Neuronal stem cell (in vitro differentiated cells): ENCODE measurements at regions not wholly inside any gene's neighbourhood (a gene's known extent, or its start where the extent isn't known, plus 50 kb on each side); places are given as distances from the start of the nearest gene placed in this dataset.

Source experiments
- DNase-seq: peaks from one replicate; pipeline ENCODE4 v3.0.0-alpha.2; 2013; ENCODE audit warnings: low spot score
- H2AFZ ChIP-seq: one replicate; pipeline ENCODE4 v1.6.1; 2013; ENCODE audit warnings: mild to moderate bottlenecking, low read length, inconsistent platforms
- H2AK5ac ChIP-seq: 2 replicates; pipeline ENCODE4 v1.6.1; 2013; ENCODE audit warnings: low read depth, mild to moderate bottlenecking, inconsistent platforms, low read length, moderate library complexity, mixed read lengths
- H2BK120ac ChIP-seq: 2 replicates; pipeline ENCODE4 v1.6.1; 2013; ENCODE audit warnings: low read depth, mild to moderate bottlenecking, inconsistent platforms, low read length, moderate library complexity, mixed read lengths
- H2BK12ac ChIP-seq: one replicate; pipeline ENCODE4 v1.6.1; 2013; ENCODE audit warnings: low read length, inconsistent platforms
- H2BK15ac ChIP-seq: 2 replicates; pipeline ENCODE4 v1.6.1; 2013; ENCODE audit warnings: mild to moderate bottlenecking, low read length, inconsistent platforms, mixed read lengths
- H2BK5ac ChIP-seq: one replicate; pipeline ENCODE4 v1.6.1; 2013; ENCODE audit warnings: inconsistent platforms, mild to moderate bottlenecking, low read length, moderate library complexity
- H3K14ac ChIP-seq: one replicate; pipeline ENCODE4 v1.6.1; 2013; ENCODE audit warnings: low read length, inconsistent platforms
- H3K18ac ChIP-seq: 2 replicates; pipeline ENCODE4 v1.6.1; 2013; ENCODE audit warnings: low read length, inconsistent platforms
- H3K23ac ChIP-seq: 2 replicates; pipeline ENCODE4 v1.6.1; 2013; ENCODE audit warnings: low read depth, mild to moderate bottlenecking, mixed read lengths, low read length, inconsistent platforms; ENCODE audit not compliant: poor library complexity
- H3K27ac ChIP-seq: replicated peaks from 3 replicates; pipeline ENCODE4 v1.5.1; 2013; ENCODE audit warnings: low read length, inconsistent platforms
- H3K27me3 ChIP-seq, 3 experiments: 2 replicates each; pipeline ENCODE4 v1.6.1; 2013; ENCODE audit warnings: low read length in 3 of 3, mild to moderate bottlenecking in 2 of 3, inconsistent platforms in 1 of 3, low read depth in 1 of 3, mixed read lengths in 1 of 3, moderate library complexity in 1 of 3; ENCODE audit not compliant: control insufficient read depth in 3 of 3, insufficient read depth in 3 of 3
- H3K36me3 ChIP-seq, 2 donors: replicated peaks in 1 of 2; 2 replicates each; pipeline ENCODE4 v1.6.1; 2013; ENCODE audit warnings: low read length in 2 of 2; ENCODE audit not compliant: control insufficient read depth in 2 of 2, insufficient read depth in 2 of 2
- H3K4ac ChIP-seq: 2 replicates; pipeline ENCODE4 v1.6.1; 2013; ENCODE audit warnings: inconsistent platforms, mild to moderate bottlenecking, low read length, moderate library complexity
- H3K4me1 ChIP-seq, 2 donors: 1 replicate in 1 of 2; 2 replicates in 1 of 2; pipeline ENCODE4 v1.6.1; 2013; ENCODE audit warnings: low read length in 2 of 2, low read depth in 1 of 2; ENCODE audit not compliant: control insufficient read depth in 2 of 2, insufficient read depth in 1 of 2
- H3K4me2 ChIP-seq: one replicate; pipeline ENCODE4 v1.6.1; 2013; ENCODE audit warnings: mild to moderate bottlenecking, low read length, inconsistent platforms; ENCODE audit not compliant: insufficient read depth, poor library complexity, severe bottlenecking
- H3K4me3 ChIP-seq, 2 donors: 2 replicates each; pipeline ENCODE4 v1.5.1; 2013; ENCODE audit warnings: low read length in 2 of 2, mild to moderate bottlenecking in 2 of 2, inconsistent platforms in 1 of 2, moderate library complexity in 1 of 2
- H3K79me1 ChIP-seq: one replicate; pipeline ENCODE4 v1.6.1; 2013; ENCODE audit warnings: low read depth, mild to moderate bottlenecking, inconsistent platforms, low read length, moderate library complexity
- H3K9ac ChIP-seq: one replicate; pipeline ENCODE4 v1.6.1; 2013; ENCODE audit warnings: mild to moderate bottlenecking, low read depth, low read length, inconsistent platforms; ENCODE audit not compliant: poor library complexity
- H3K9me3 ChIP-seq, 2 donors: replicated peaks in 1 of 2; 2 replicates each; pipeline versions ENCODE3 to v1.6.1; 2013; ENCODE audit warnings: low read length in 2 of 2, mild to moderate bottlenecking in 2 of 2, inconsistent platforms in 1 of 2, low read depth in 1 of 2, mixed read lengths in 1 of 2, moderate library complexity in 1 of 2; ENCODE audit not compliant: control insufficient read depth in 2 of 2, insufficient read depth in 1 of 2
- H4K8ac ChIP-seq: one replicate; pipeline ENCODE4 v1.6.1; 2013; ENCODE audit warnings: low read depth, mild to moderate bottlenecking, inconsistent platforms, low read length, moderate library complexity
- H4K91ac ChIP-seq: one replicate; pipeline ENCODE4 v1.6.1; 2013; ENCODE audit warnings: low read length, low read depth, mild to moderate bottlenecking, inconsistent platforms; ENCODE audit not compliant: poor library complexity
- WGBS, 2 donors: extraction: QIAGEN DNeasy Blood & Tissue Kit; methylation state at CpG; one replicate each; pipeline ENCODE4 v1.1.7; 2013; ENCODE audit warnings: missing lambda C conversion rate in 2 of 2, mixed read lengths in 1 of 2; ENCODE audit not compliant: insufficient read length in 2 of 2, insufficient replicate concordance in 1 of 2; ENCODE audit errors: extremely low coverage in 2 of 2; 5-methylcytosine and 5-hydroxymethylcytosine counted together

DNA sequence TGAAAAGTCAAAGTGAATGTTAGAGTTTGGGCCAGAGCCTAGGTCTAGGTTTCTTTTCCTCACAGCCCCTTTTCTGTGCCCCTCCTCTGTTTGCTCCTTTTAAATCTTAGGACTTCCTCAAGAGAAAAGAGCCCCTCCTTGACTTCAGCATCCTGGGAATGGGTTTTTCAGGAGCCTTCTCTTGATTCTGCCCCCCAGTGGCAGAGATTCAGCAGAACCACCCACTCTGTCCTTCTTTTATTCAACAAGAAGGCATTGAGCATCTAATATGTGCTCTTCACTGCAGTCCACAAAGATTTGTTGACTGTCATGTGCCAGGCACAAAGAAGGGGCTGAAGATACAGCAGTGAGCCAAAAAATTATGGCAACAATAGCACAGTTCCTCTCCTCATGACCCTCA is 270.8 kb upstream of the CDH5 start:
- Histone ChIP-seq H3K14ac (no peak overlapping the region), H2BK5ac (no peak overlapping the region), H3K23ac (no peak overlapping the region), H3K27ac (no peak overlapping the region), H2AK5ac (no peak overlapping the region), H3K4me1 (no peaks in the 10 kb centered on the region), H4K8ac (no peak overlapping the region), H3K9me3 (no peaks in the 10 kb centered on the region), H3K36me3 (no peaks in the 10 kb centered on the region), H2BK12ac (no peak overlapping the region), H3K18ac (no peak overlapping the region), H3K79me1 (no peaks in the 10 kb centered on the region), H3K4me3 (no peak overlapping the region), H2BK15ac (no peak overlapping the region), H3K9ac (no peak overlapping the region), H2AFZ (no peak overlapping the region), H3K4ac (no peak overlapping the region), H3K4me2 (no peak overlapping the region), H4K91ac (no peak overlapping the region), H3K27me3 (no peaks in the 10 kb centered on the region), H2BK120ac (no peak overlapping the region)
- no peak for DNase-seq

DNA sequence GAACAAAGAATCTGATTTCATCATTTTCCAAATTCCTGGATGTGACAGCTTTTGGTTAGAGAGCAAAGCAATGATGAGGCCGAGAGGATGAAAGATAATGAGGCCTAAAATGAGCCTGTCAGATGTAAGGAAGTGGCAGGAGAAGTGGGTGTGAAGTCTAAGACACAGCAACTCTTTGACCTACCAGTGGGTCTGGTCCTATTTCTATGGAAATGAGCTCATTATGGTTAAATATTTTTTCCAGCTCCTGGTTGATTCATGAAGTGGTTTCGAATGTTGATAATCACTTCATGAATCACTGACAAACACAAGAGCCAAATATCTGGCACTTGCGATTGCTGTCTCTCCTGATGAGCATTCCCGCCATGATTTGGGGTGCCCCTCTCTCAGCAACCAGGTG is 273.3 kb upstream of the CDH5 start:
- no peaks in the 10 kb centered on the region for H3K36me3 ChIP-seq
- no peak overlapping the region for H2BK12ac ChIP-seq
- no CpG with 5 or more reads among the region's 4 CpGs for WGBS, 2 donors
- no peaks in the 10 kb centered on the region for H3K9me3 ChIP-seq
- H3K4me3 ChIP-seq = no peak overlapping the region
- H3K18ac ChIP-seq = no peak overlapping the region
- H3K14ac ChIP-seq = no peak overlapping the region
- H3K4me1 ChIP-seq = no peaks in the 10 kb centered on the region
- H2BK120ac ChIP-seq = no peak overlapping the region
- H3K9ac ChIP-seq = no peak overlapping the region
- H4K91ac ChIP-seq = no peak overlapping the region
- no peak overlapping the region for H3K4ac ChIP-seq
- no peak overlapping the region for H4K8ac ChIP-seq
- no peak overlapping the region for H3K23ac ChIP-seq
- H3K4me2 ChIP-seq = no peak overlapping the region
- no peak overlapping the region for H3K27ac ChIP-seq
- no peak overlapping the region for H2BK5ac ChIP-seq
- no peaks in the 10 kb centered on the region for H3K27me3 ChIP-seq
- H2AFZ ChIP-seq = no peak overlapping the region
- no peak overlapping the region for H2AK5ac ChIP-seq
- H3K79me1 ChIP-seq = no peaks in the 10 kb centered on the region
- H2BK15ac ChIP-seq = no peak overlapping the region
- DNase-seq = no peak

DNA sequence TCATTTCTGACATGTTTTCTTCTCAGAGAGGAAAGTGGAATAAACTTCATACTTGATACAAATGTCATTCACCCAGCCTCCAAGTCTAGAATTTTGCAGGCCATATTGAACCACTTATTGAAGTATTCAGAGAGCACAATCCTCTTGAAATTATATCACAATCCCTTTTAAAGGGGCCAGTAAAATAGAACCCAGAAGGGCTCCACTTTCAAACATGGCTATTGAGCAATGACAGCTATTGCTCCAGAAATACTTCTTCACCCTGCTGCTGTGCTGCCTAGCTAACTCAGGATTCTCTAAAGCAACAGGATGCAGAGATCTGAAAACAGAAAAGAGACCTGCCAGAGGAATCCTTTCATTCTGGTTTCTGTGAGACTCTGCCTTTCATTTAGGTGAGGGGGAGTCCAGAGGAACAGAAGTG is 275.0 kb upstream of the CDH5 start:
- no peak overlapping the region for H3K18ac ChIP-seq
- no peak overlapping the region for H4K8ac ChIP-seq
- H2AK5ac ChIP-seq = no peak overlapping the region
- H2BK12ac ChIP-seq = no peak overlapping the region
- no peaks in the 10 kb centered on the region for H3K9me3 ChIP-seq
- no peak overlapping the region for H2AFZ ChIP-seq
- H3K4ac ChIP-seq = no peak overlapping the region
- no peak overlapping the region for H3K4me2 ChIP-seq
- no peak overlapping the region for H3K23ac ChIP-seq
- DNase-seq = no peak
- H3K36me3 ChIP-seq = no peaks in the 10 kb centered on the region
- H3K27ac ChIP-seq = no peak overlapping the region
- H3K4me3 ChIP-seq = no peak overlapping the region
- no peak overlapping the region for H4K91ac ChIP-seq
- H3K79me1 ChIP-seq = no peaks in the 10 kb centered on the region
- no peak overlapping the region for H3K14ac ChIP-seq
- no peak overlapping the region for H3K9ac ChIP-seq
- H2BK5ac ChIP-seq = no peak overlapping the region
- no peak overlapping the region for H2BK120ac ChIP-seq
- H3K27me3 ChIP-seq = no peaks in the 10 kb centered on the region
- no peak overlapping the region for H2BK15ac ChIP-seq
- H3K4me1 ChIP-seq = no peaks in the 10 kb centered on the region

DNA sequence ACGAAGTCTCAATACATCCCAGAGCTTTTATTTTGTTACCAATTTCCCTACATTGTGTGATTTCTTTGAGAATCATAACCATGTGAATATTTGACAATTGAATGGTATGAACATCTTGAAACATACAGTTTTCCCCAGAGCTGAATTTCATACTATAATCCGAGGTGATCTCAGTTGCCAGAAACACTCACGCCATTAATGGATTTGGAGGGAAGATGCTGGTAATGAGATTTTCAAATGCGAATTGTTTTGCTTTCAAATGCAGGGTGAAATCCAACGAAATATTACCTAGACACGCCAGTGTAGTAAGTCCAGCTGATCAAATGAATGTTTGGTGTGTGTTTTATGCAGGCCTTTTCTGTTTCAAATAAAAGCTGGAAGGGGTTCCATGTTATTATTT is 277.8 kb upstream of the CDH5 start:
- H4K91ac ChIP-seq = no peak overlapping the region
- H3K27me3 ChIP-seq = no peaks in the 10 kb centered on the region
- H2BK120ac ChIP-seq = no peak overlapping the region
- no peak for DNase-seq
- H2BK15ac ChIP-seq = no peak overlapping the region
- H2AFZ ChIP-seq = no peak overlapping the region
- H3K4me2 ChIP-seq = no peak overlapping the region
- H3K23ac ChIP-seq = no peak overlapping the region
- no peak overlapping the region for H3K18ac ChIP-seq
- no peak overlapping the region for H3K27ac ChIP-seq
- H3K36me3 ChIP-seq = no peaks in the 10 kb centered on the region
- no peak overlapping the region for H3K4ac ChIP-seq
- no peaks in the 10 kb centered on the region for H3K4me1 ChIP-seq
- H3K9ac ChIP-seq = no peak overlapping the region
- no peaks in the 10 kb centered on the region for H3K9me3 ChIP-seq
- H4K8ac ChIP-seq = no peak overlapping the region
- H2BK12ac ChIP-seq = no peak overlapping the region
- H3K79me1 ChIP-seq = no peaks in the 10 kb centered on the region
- no peak overlapping the region for H2AK5ac ChIP-seq
- whole genome bisulfite sequencing, 2 donors = no CpG with 5 or more reads among the region's 6 CpGs
- no peak overlapping the region for H3K4me3 ChIP-seq
- no peak overlapping the region for H3K14ac ChIP-seq
- H2BK5ac ChIP-seq = no peak overlapping the region
